SK-N-SH treated with all-trans-retinoic acid at 6 μM for 48 hours (cell line): ENCODE measurements at regions not wholly inside any gene's neighbourhood (a gene's known extent, or its start where the extent isn't known, plus 50 kb on each side); places are given as distances from the start of the nearest gene placed in this dataset.

Source experiments
- ATAC-seq: fragments of 200-7000 bp; cut with Tn5 transposase; 3 replicates; pipeline ENCODE4 v1.9.1; 2020; ENCODE audit warnings: mild to moderate bottlenecking, moderate library complexity
- BACH2 ChIP-seq: fragments of 250-450 bp; sonication (Bioruptor Pico); IDR thresholded peaks from 2 replicates; pipeline ENCODE4 v1.9.0; 2021; ENCODE audit warnings: mild to moderate bottlenecking, borderline replicate concordance
- CREB5 ChIP-seq: fragments of 250-450 bp; sonication (Bioruptor Pico); IDR thresholded peaks from 2 replicates; pipeline ENCODE4 v1.5.1; 2020; ENCODE audit warnings: low read depth, mild to moderate bottlenecking, moderate library complexity
- CSDC2 ChIP-seq: fragments of 250-450 bp; sonication (Bioruptor Pico); IDR thresholded peaks from 2 replicates; pipeline ENCODE4 v1.5.0; 2020; ENCODE audit warnings: mild to moderate bottlenecking, moderate library complexity
- CSRNP3 ChIP-seq: fragments of 250-450 bp; sonication (Bioruptor Pico); IDR thresholded peaks from 2 replicates; pipeline ENCODE4 v1.5.1; 2021; ENCODE audit warnings: mild to moderate bottlenecking, moderate library complexity
- ESRRG ChIP-seq: fragments of 250-450 bp; sonication (Bioruptor Pico); IDR thresholded peaks from 2 replicates; pipeline ENCODE4 v1.6.1; 2021; ENCODE audit warnings: mild to moderate bottlenecking
- GLIS3 ChIP-seq: fragments of 250-450 bp; sonication (Bioruptor Pico); IDR thresholded peaks from 2 replicates; pipeline ENCODE4 v1.5.0; 2020; ENCODE audit warnings: mild to moderate bottlenecking, moderate library complexity
- ISL1 ChIP-seq: fragments of 250-450 bp; sonication (Bioruptor Pico); IDR thresholded peaks from 2 replicates; pipeline ENCODE4 v2.1.2; 2022; ENCODE audit warnings: mild to moderate bottlenecking, moderate library complexity
- OSR1 ChIP-seq: fragments of 250-450 bp; sonication (Bioruptor Pico); IDR thresholded peaks from 2 replicates; pipeline ENCODE4 v1.8.0; 2022; ENCODE audit warnings: moderate library complexity, mild to moderate bottlenecking, inconsistent platforms
- POU6F1 ChIP-seq: fragments of 250-450 bp; sonication (Bioruptor Pico); IDR thresholded peaks from 2 replicates; pipeline ENCODE4 v1.8.0; 2021; ENCODE audit warnings: low read depth, mild to moderate bottlenecking, moderate library complexity, borderline replicate concordance
- PPARA ChIP-seq: fragments of 250-450 bp; sonication (Bioruptor Pico); IDR thresholded peaks from 2 replicates; pipeline ENCODE4 v1.5.0; 2020; ENCODE audit warnings: mild to moderate bottlenecking, borderline replicate concordance
- RARB ChIP-seq: fragments of 250-450 bp; sonication (Bioruptor Pico); IDR thresholded peaks from 2 replicates; pipeline ENCODE4 v1.8.0; 2021; ENCODE audit warnings: mild to moderate bottlenecking, moderate library complexity
- SNAI2 ChIP-seq: fragments of 250-450 bp; sonication (Bioruptor Pico); IDR thresholded peaks from 2 replicates; pipeline ENCODE4 v1.5.0; 2020; ENCODE audit warnings: mild to moderate bottlenecking, moderate library complexity
- TCF4 ChIP-seq: fragments of 250-450 bp; sonication (Bioruptor Pico); IDR thresholded peaks from 2 replicates; pipeline ENCODE4 v1.8.0; 2021; ENCODE audit warnings: mild to moderate bottlenecking, moderate library complexity, borderline replicate concordance
- ZC3H10 ChIP-seq: fragments of 250-450 bp; sonication (Bioruptor Pico); IDR thresholded peaks from 2 replicates; pipeline ENCODE4 v1.5.1; 2021; ENCODE audit warnings: mild to moderate bottlenecking, moderate library complexity
- ZFP3 ChIP-seq: fragments of 250-450 bp; sonication (Bioruptor Pico); IDR thresholded peaks from 2 replicates; pipeline ENCODE4 v1.5.0; 2020; ENCODE audit warnings: mild to moderate bottlenecking, moderate library complexity
- ZFP30 ChIP-seq: fragments of 450-650 bp; formaldehyde crosslinking; IDR thresholded peaks from 2 replicates; pipeline ENCODE4 v1.5.0; 2022; ENCODE audit warnings: mild to moderate bottlenecking, moderate library complexity
- ZNF565 ChIP-seq: fragments of 450-650 bp; formaldehyde crosslinking; conservative IDR thresholded peaks from 2 replicates; pipeline ENCODE4 v1.5.0; 2020; ENCODE audit warnings: low read depth, mild to moderate bottlenecking, moderate library complexity
- ZNF8 ChIP-seq: fragments of 450-650 bp; formaldehyde crosslinking; IDR thresholded peaks from 2 replicates; pipeline ENCODE4 v1.5.0; 2020; ENCODE audit warnings: mild to moderate bottlenecking, moderate library complexity

- TF ChIP-seq CREB5 (no peak), ZNF8 (CRISPR knock-in tag) (no peak), POU6F1 (CRISPR knock-in tag) (no peak), ZFP3 (no peak), ZNF565 (CRISPR knock-in tag) (no peak), ZFP30 (CRISPR knock-in tag) (no peak), BACH2 (no peak), ESRRG (CRISPR knock-in tag) (no peak), CSRNP3 (CRISPR knock-in tag) (no peak), SNAI2 (no peak)
Measured at GRCh38 chr18:22493940-22494339, 76.2 kb upstream of the CTAGE1 start (continued).

- TF ChIP-seq OSR1 (CRISPR knock-in tag) (no peak), ZC3H10 (no peak)
- no peak for ATAC-seq
Measured at GRCh38 chr18:22494771-22495170, 77.1 kb upstream of the CTAGE1 start.

- TF ChIP-seq ESRRG (CRISPR knock-in tag) (no peak), BACH2 (no peak), TCF4 (CRISPR knock-in tag) (no peak), ZC3H10 (no peak), CSRNP3 (CRISPR knock-in tag) (no peak), ZFP30 (CRISPR knock-in tag) (no peak), CREB5 (no peak), OSR1 (CRISPR knock-in tag) (no peak), PPARA (no peak), ISL1 (no peak), RARB (no peak)
- ATAC-seq, result no peak
Measured at GRCh38 chr18:22499421-22499820, 81.7 kb upstream of the CTAGE1 start.

GRCh38 chr18:22503803-22504202, 86.1 kb upstream of the CTAGE1 start:
- no peak for ATAC-seq
- no peak for TF ChIP-seq ISL1

GRCh38 chr18:22504251-22505030, 86.7 kb upstream of the CTAGE1 start:
- no peak for TF ChIP-seq POU6F1 (CRISPR knock-in tag)
- no peak for TF ChIP-seq TCF4 (CRISPR knock-in tag)
- TF ChIP-seq ZNF565 (CRISPR knock-in tag), result no peak
- no peak for TF ChIP-seq GLIS3 (CRISPR knock-in tag)
- TF ChIP-seq ZFP30 (CRISPR knock-in tag), result no peak
- TF ChIP-seq BACH2, result no peak
- no peak for TF ChIP-seq CSRNP3 (CRISPR knock-in tag)
- no peak for TF ChIP-seq CSDC2 (CRISPR knock-in tag)
- ATAC-seq, result no peak
